PC-3 (cell line): ENCODE measurements at regions not wholly inside any gene's neighbourhood (a gene's known extent, or its start where the extent isn't known, plus 50 kb on each side); places are given as distances from the start of the nearest gene placed in this dataset.

Experiments used
- EZH2 ChIP-seq: fragments of 300-600 bp; sonication (generic); IDR thresholded peaks from one replicate; pipeline ENCODE4 v1.6.1; 2017; ENCODE audit warnings: antibody characterized with exemption, mild to moderate bottlenecking, low read length; ENCODE audit not compliant: unreplicated experiment
- TF ChIP-seq, protein P1 (sequence below): fragments of 300-600 bp; sonication (generic); conservative IDR thresholded peaks from 2 replicates; pipeline ENCODE4 v1.5.1; 2017; ENCODE audit warnings: antibody characterized with exemption, low read depth, mild to moderate bottlenecking, low read length

DNA sequence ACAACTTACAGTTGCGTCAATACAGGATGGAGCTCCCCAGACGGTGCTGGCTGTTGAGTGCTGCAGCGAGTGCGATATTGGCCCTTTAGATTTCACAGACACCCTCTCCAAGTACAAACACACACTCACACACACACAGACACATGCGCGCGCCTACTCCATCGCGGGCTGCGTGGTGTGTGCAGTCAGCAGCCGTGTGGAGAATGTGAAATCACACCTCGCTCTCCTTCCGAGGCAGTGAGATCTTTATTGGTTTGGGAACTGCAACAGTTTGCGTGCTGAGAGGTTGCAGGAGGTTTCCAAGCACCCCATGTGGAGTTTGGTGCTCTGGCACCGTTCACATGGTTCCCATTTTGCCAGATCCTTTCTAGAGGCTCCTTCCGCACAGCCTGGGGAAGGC lies 372.2 kb downstream of the RRAGC start:
- TF ChIP-seq, protein P1, sequence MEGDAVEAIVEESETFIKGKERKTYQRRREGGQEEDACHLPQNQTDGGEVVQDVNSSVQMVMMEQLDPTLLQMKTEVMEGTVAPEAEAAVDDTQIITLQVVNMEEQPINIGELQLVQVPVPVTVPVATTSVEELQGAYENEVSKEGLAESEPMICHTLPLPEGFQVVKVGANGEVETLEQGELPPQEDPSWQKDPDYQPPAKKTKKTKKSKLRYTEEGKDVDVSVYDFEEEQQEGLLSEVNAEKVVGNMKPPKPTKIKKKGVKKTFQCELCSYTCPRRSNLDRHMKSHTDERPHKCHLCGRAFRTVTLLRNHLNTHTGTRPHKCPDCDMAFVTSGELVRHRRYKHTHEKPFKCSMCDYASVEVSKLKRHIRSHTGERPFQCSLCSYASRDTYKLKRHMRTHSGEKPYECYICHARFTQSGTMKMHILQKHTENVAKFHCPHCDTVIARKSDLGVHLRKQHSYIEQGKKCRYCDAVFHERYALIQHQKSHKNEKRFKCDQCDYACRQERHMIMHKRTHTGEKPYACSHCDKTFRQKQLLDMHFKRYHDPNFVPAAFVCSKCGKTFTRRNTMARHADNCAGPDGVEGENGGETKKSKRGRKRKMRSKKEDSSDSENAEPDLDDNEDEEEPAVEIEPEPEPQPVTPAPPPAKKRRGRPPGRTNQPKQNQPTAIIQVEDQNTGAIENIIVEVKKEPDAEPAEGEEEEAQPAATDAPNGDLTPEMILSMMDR = no peak
- no peak for TF ChIP-seq EZH2
